PC-9 (cell line): ENCODE measurements at regions not wholly inside any gene's neighbourhood (a gene's known extent, or its start where the extent isn't known, plus 50 kb on each side); places are given as distances from the start of the nearest gene placed in this dataset.

Experiments
- BruUV-seq: library from RNA; stranded (reverse); fragments of 400-500 nt; replicated peaks from 2 replicates; lab custom pipeline; 2021; lab: Mats Ljungman, UMichigan
- CTCF ChIA-PET: fragments of 300-600 bp; sonication (Branson Sonifier 250); formaldehyde crosslinking; loops from one replicate; lab custom pipeline; 2022; ENCODE audit warnings: antibody characterized with exemption; lab: Charles Lee
- POLR2A ChIA-PET: fragments of 300-600 bp; sonication (Branson Sonifier 250); formaldehyde crosslinking; loops from one replicate; lab custom pipeline; 2022; ENCODE audit warnings: antibody characterized with exemption; ENCODE audit not compliant: unreplicated experiment; lab: Charles Lee
- DNase-seq, 2 experiments: peaks; one replicate each; pipeline versions ENCODE4 v3.0.0 to v3.0.0-alpha.2; 2015 to 2022; ENCODE audit warnings: mixed read lengths in 1 of 2
- H2AFZ ChIP-seq: fragments of 200-600 bp; sonication (generic); 2 replicates; pipeline ENCODE4 v1.8.1; 2017; ENCODE audit warnings: antibody characterized with exemption
- H3F3A ChIP-seq: fragments of 200-600 bp; sonication (generic); 2 replicates; pipeline ENCODE4 v1.8.1; 2017; ENCODE audit warnings: antibody characterized with exemption, mild to moderate bottlenecking, low read depth; ENCODE audit not compliant: insufficient read depth
- H3K27ac ChIP-seq: fragments of 200-600 bp; sonication (generic); 2 replicates; pipeline ENCODE4 v1.6.1; 2016; ENCODE audit warnings: mixed run types
- H3K27me3 ChIP-seq: fragments of 200-600 bp; sonication (generic); 2 replicates; pipeline ENCODE4 v1.6.1; 2016; ENCODE audit warnings: low read depth, mixed run types; ENCODE audit not compliant: insufficient read depth
- H3K36me3 ChIP-seq: fragments of 200-600 bp; sonication (generic); 2 replicates; pipeline ENCODE4 v1.6.1; 2016; ENCODE audit warnings: low read depth, mixed run types
- H3K4me1 ChIP-seq: fragments of 200-600 bp; sonication (generic); replicated peaks from 2 replicates; pipeline ENCODE4 v1.6.1; 2016; ENCODE audit warnings: mixed run types; ENCODE audit not compliant: insufficient read depth
- H3K4me2 ChIP-seq: fragments of 200-600 bp; sonication (generic); 2 replicates; pipeline ENCODE4 v1.6.1; 2017; ENCODE audit warnings: mixed run types
- H3K4me3 ChIP-seq: fragments of 200-600 bp; sonication (generic); 2 replicates; pipeline ENCODE4 v1.6.1; 2016; ENCODE audit warnings: mixed run types
- H3K79me2 ChIP-seq: fragments of 200-600 bp; sonication (generic); 2 replicates; pipeline ENCODE4 v1.6.1; 2017; ENCODE audit warnings: low read depth, mixed run types
- H3K9me2 ChIP-seq: fragments of 200-600 bp; sonication (generic); 2 replicates; pipeline ENCODE4 v1.8.1; 2017; ENCODE audit warnings: mild to moderate bottlenecking; ENCODE audit not compliant: insufficient read depth
- H3K9me3 ChIP-seq: fragments of 200-600 bp; sonication (generic); 2 replicates; pipeline ENCODE4 v1.8.1; 2016; ENCODE audit warnings: low read depth; ENCODE audit not compliant: insufficient read depth
- H4K20me1 ChIP-seq: fragments of 200-600 bp; sonication (generic); 2 replicates; pipeline ENCODE4 v1.8.1; 2017; ENCODE audit not compliant: insufficient read depth
- CTCF ChIP-seq: fragments of 200-600 bp; sonication (generic); conservative IDR thresholded peaks from 2 replicates; pipeline ENCODE4 v1.6.1; 2017; ENCODE audit warnings: mixed run types, antibody characterized with exemption, mild to moderate bottlenecking, moderate library complexity
- EZH2 ChIP-seq: fragments of 200-600 bp; sonication (generic); IDR thresholded peaks from 2 replicates; pipeline ENCODE4 v1.8.0; 2017; ENCODE audit warnings: antibody characterized with exemption, low read depth
- intact Hi-C: fragments of 100-400 bp; cut with micrococcal nuclease; formaldehyde crosslinking; loops from one replicate; pipeline ENCODE4 v1.10.0; 2022; ENCODE audit not compliant: unreplicated experiment

DNA sequence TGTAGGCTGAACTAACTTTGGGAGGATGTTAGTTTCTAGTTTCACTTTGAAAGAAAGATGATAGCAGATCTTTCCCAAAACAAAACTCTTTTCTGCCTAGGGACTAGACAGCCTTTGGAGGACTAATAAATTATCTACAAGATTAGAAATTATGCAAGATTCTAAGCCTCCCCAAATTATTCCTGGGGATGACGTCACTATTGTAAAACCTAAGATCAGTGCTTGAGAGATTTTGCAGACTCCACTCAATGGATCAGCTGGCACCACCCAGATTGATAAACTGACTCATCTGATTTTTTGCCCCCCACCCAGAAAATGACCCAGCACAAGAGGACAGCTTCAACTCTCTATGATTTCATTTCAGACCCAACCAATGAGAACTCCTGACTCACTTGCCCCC, 1057.9 kb upstream of the DIAPH2 start:
- ChIA-PET CTCF (no interaction called here), POLR2A (no interaction called here)
- no peaks in the 10 kb centered on the region for H4K20me1 ChIP-seq
- H3K4me2 ChIP-seq, result no peak overlapping the region
- H3F3A ChIP-seq, result no peaks in the 10 kb centered on the region
- no peaks in the 10 kb centered on the region for H3K9me3 ChIP-seq
- TF ChIP-seq EZH2, result no peak
- TF ChIP-seq CTCF, result no peak
- no peak for DNase-seq
- no peaks in the 10 kb centered on the region for H3K27me3 ChIP-seq
- no peak overlapping the region for H2AFZ ChIP-seq
- no peaks in the 10 kb centered on the region for H3K4me1 ChIP-seq
- no peaks in the 10 kb centered on the region for H3K36me3 ChIP-seq
- no TSS peak for BruUV-seq
- intact Hi-C loops, result no loop called here
- H3K9me2 ChIP-seq, result no peaks in the 10 kb centered on the region
- no peak overlapping the region for H3K27ac ChIP-seq
- no peak overlapping the region for H3K4me3 ChIP-seq
- no peaks in the 10 kb centered on the region for H3K79me2 ChIP-seq

DNA sequence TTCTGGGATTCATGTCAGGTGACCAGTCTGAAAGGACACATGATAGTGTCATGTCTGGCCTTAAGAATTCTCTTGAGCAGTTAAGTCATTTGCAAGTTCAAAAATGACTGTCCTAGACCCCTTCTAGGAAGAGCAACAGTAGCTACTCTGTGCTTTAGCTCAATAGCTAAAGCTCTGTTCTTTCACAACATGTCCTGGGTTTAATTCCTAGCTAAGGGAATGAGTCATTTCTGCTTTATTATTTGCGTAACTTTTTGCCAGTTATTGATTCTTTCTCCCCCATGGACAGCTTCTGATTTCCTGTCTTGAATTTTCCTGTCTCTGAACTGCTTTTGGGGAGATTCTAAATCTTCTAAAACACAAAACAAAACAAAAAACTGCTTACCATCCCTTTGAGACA, 1055.8 kb upstream of the DIAPH2 start:
- Histone ChIP-seq H3K4me3 (no peak overlapping the region), H3K4me1 (no peaks in the 10 kb centered on the region), H2AFZ (no peak overlapping the region), H3K36me3 (no peaks in the 10 kb centered on the region), H3K27ac (no peak overlapping the region), H4K20me1 (no peaks in the 10 kb centered on the region), H3K9me2 (no peaks in the 10 kb centered on the region), H3K79me2 (no peaks in the 10 kb centered on the region), H3K27me3 (no peaks in the 10 kb centered on the region), H3K4me2 (no peak overlapping the region), H3F3A (no peaks in the 10 kb centered on the region), H3K9me3 (no peaks in the 10 kb centered on the region)
- ChIA-PET POLR2A (no interaction called here), CTCF (no interaction called here)
- TF ChIP-seq CTCF (no peak), EZH2 (no peak)
- no peak for DNase-seq
- intact Hi-C loops, result no loop called here
- no TSS peak for BruUV-seq

GRCh38 chrX:95629737-95630136, 1054.9 kb upstream of the DIAPH2 start:
- Histone ChIP-seq H3K4me1 (no peaks in the 10 kb centered on the region), H3K36me3 (no peaks in the 10 kb centered on the region), H3K27ac (no peak overlapping the region), H3K9me3 (no peaks in the 10 kb centered on the region), H3K4me3 (no peak overlapping the region), H3K4me2 (no peak overlapping the region), H2AFZ (no peak overlapping the region), H3K79me2 (no peaks in the 10 kb centered on the region), H3K9me2 (no peaks in the 10 kb centered on the region), H3F3A (no peaks in the 10 kb centered on the region), H4K20me1 (no peaks in the 10 kb centered on the region), H3K27me3 (no peaks in the 10 kb centered on the region)
- CTCF ChIA-PET, result no interaction called here
- no TSS peak for BruUV-seq
- POLR2A ChIA-PET, result no interaction called here
- TF ChIP-seq EZH2 (no peak), CTCF (no peak)
- no peak for DNase-seq
- intact Hi-C loops, result no loop called here
